Neural crest cell (in vitro differentiated cells): ENCODE measurements at regions not wholly inside any gene's neighbourhood (a gene's known extent, or its start where the extent isn't known, plus 50 kb on each side); places are given as distances from the start of the nearest gene placed in this dataset.

ENCODE experiments used
- DNase-seq: peaks from one replicate; pipeline ENCODE4 v3.0.0; 2021; ENCODE audit warnings: low read depth, mixed read lengths, low spot score
- H3K27ac Mint-ChIP-seq: one replicate; pipeline ENCODE4 v1.8.0; 2021; ENCODE audit warnings: mild to moderate bottlenecking, mixed read lengths; ENCODE audit not compliant: unreplicated experiment
- H3K27me3 Mint-ChIP-seq: 2 replicates; pipeline ENCODE4 v1.8.0; 2021; ENCODE audit warnings: low read depth, mild to moderate bottlenecking, mixed read lengths
- H3K36me3 Mint-ChIP-seq: 2 replicates; pipeline ENCODE4 v1.8.0; 2021; ENCODE audit warnings: low read depth, mild to moderate bottlenecking, mixed read lengths
- H3K4me1 Mint-ChIP-seq: 2 replicates; pipeline ENCODE4 v1.8.0; 2021; ENCODE audit warnings: mixed read lengths
- H3K4me3 Mint-ChIP-seq: one replicate; pipeline ENCODE4 v1.8.0; 2021; ENCODE audit warnings: mild to moderate bottlenecking, mixed read lengths
- H3K9me3 Mint-ChIP-seq: 2 replicates; pipeline ENCODE4 v1.8.0; 2021; ENCODE audit warnings: mixed read lengths
- TF ChIP-seq, protein P1 (sequence below): fragments of 200-600 bp; sonication (generic); conservative IDR thresholded peaks from 2 replicates; pipeline ENCODE4 v1.5.0; 2021; ENCODE audit warnings: antibody characterized with exemption, mild to moderate bottlenecking

DNA sequence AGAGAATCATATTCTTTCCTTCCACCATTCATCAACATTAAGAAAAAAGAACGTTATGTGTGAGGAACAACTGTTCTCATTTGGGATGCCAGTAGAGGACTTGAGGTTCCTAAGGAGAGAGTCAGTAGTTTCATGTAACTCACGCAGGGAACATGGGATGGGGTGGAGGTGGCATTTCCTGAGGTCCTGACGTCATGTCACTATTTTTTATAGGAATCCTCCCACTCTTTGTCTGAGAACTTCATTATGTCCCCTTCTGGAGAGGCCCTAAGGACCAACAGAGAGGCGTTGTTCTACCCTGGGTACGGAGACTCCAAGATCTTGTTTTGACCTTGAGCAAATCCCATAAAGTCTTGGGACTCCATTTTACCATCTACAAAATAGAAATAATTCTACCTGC is 211.7 kb upstream of the SOX9 start:
- no peak for DNase-seq
- H3K36me3 Mint-ChIP-seq = no peaks in the 10 kb centered on the region
- H3K27me3 Mint-ChIP-seq = no peaks in the 10 kb centered on the region
- H3K4me1 Mint-ChIP-seq = peaks cover 15% of the 10 kb centered on the region
- H3K9me3 Mint-ChIP-seq = peaks cover 8% of the 10 kb centered on the region
- TF ChIP-seq, protein P1, sequence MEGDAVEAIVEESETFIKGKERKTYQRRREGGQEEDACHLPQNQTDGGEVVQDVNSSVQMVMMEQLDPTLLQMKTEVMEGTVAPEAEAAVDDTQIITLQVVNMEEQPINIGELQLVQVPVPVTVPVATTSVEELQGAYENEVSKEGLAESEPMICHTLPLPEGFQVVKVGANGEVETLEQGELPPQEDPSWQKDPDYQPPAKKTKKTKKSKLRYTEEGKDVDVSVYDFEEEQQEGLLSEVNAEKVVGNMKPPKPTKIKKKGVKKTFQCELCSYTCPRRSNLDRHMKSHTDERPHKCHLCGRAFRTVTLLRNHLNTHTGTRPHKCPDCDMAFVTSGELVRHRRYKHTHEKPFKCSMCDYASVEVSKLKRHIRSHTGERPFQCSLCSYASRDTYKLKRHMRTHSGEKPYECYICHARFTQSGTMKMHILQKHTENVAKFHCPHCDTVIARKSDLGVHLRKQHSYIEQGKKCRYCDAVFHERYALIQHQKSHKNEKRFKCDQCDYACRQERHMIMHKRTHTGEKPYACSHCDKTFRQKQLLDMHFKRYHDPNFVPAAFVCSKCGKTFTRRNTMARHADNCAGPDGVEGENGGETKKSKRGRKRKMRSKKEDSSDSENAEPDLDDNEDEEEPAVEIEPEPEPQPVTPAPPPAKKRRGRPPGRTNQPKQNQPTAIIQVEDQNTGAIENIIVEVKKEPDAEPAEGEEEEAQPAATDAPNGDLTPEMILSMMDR = no peak
- H3K27ac Mint-ChIP-seq = no peak overlapping the region
- no peak overlapping the region for H3K4me3 Mint-ChIP-seq

DNA sequence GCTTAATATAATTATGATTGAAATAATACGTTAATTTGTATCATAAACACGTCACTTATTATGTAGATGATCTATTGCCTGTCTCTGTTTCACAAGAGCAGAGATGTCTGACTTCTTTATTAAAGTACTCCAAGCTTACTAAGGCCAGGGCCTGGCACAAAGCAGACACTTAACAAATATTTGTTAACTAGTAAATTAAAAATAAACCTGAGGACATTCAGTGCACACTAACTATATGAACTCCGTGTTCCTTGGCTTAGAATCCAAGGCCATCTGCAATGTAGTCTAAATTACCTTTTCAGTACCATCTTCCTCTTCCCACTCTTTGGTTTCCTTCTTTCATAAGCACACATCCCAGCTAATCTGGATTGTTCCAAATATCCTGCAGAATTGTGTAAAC is 210.8 kb upstream of the SOX9 start:
- Mint-ChIP-seq H3K36me3 (no peaks in the 10 kb centered on the region), H3K4me3 (no peak overlapping the region), H3K4me1 (peaks cover 15% of the 10 kb centered on the region), H3K9me3 (peaks cover 8% of the 10 kb centered on the region), H3K27me3 (no peaks in the 10 kb centered on the region), H3K27ac (no peak overlapping the region)
- DNase-seq = no peak
- TF ChIP-seq, protein P1 = no peak

DNA sequence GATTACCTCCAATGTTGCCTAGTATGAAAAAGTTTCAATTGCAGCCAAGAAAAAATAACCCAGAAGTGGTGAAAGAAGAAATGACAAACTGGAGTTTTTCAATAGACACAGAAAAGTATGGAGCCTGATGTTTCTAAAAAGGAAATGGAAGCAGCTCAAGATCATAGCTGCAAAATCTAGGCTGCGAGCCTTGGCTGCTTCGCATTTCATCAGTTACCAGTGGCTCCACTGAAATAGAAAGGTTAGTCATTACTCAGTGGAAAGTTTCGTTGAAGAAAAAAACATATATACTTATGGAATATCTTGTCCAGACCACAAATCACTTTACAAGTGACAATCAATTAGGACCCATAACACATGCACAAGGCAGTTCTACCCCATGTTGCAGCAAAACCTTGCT is 206.8 kb upstream of the SOX9 start:
- TF ChIP-seq, protein P1 = no peak
- H3K36me3 Mint-ChIP-seq = no peaks in the 10 kb centered on the region
- H3K27me3 Mint-ChIP-seq = no peaks in the 10 kb centered on the region
- H3K9me3 Mint-ChIP-seq = peaks cover 6% of the 10 kb centered on the region
- no peak for DNase-seq
- H3K27ac Mint-ChIP-seq = no peak overlapping the region
- peaks cover 12% of the 10 kb centered on the region for H3K4me1 Mint-ChIP-seq
- H3K4me3 Mint-ChIP-seq = no peak overlapping the region

DNA sequence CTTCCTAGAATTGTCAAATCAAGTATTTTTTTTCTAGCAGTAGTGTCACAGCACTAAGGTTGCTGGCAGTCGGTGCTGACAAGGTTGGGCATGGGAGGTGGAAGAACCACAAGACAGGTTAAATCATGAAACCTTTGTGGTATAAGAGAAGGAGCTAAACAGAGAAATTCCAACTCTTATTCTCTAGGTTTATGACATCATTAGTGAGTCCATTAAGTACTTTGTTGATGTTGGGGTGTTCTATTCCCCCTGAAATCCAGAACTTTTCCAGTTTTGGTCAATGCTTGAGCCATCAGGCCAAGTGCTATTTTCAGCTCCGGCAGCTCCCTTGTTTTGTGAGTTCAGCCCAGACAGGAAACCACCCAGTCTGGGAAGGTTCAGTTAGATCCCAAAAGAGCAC is 206.0 kb upstream of the SOX9 start:
- no peaks in the 10 kb centered on the region for H3K27me3 Mint-ChIP-seq
- DNase-seq = no peak
- H3K9me3 Mint-ChIP-seq = peaks cover 6% of the 10 kb centered on the region
- no peak overlapping the region for H3K27ac Mint-ChIP-seq
- H3K4me1 Mint-ChIP-seq = peaks cover 9% of the 10 kb centered on the region
- TF ChIP-seq, protein P1 = no peak
- no peak overlapping the region for H3K4me3 Mint-ChIP-seq
- H3K36me3 Mint-ChIP-seq = no peaks in the 10 kb centered on the region

DNA sequence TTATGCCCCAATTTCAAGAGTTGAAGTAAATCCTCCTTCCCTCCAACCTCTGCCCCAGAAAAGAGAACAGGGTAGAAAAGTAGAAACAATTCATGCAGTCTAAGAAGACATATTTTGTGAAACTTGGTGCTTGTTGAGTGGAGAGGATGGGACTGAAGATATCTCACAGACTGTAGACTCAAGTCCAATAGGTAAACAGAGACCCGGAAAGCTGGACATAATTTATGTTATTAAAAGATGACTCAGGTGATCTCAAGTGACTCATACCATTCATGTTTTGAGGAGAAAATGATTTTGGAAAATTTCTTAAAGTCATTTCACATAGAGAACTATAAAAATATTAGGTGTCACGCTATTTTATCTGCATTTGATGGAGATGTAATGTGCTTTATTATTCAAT is 203.1 kb upstream of the SOX9 start:
- Mint-ChIP-seq H3K27me3 (no peaks in the 10 kb centered on the region), H3K4me3 (no peak overlapping the region), H3K27ac (no peak overlapping the region), H3K9me3 (peaks cover 6% of the 10 kb centered on the region), H3K4me1 (peaks cover 9% of the 10 kb centered on the region), H3K36me3 (no peaks in the 10 kb centered on the region)
- TF ChIP-seq, protein P1 = no peak
- no peak for DNase-seq

DNA sequence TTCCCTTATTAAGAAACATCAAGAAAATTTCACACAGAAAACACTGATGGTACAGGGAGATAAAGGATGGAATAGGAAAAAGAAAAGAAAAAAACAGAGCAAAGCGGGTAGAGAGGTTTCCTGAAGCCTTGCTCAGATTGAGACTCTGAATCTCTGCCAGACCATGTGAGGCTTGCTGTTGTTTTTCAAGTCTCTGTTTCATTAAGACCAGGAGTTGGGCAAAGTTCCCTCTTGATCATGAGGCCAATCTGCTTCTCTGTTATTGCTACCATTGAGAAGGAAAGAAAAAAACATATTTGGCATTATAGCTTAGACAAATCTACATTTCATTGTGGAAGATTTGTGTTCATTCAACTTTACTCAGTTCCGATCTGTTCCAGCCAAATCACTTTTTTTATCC is 201.6 kb upstream of the SOX9 start:
- Mint-ChIP-seq H3K36me3 (no peaks in the 10 kb centered on the region), H3K9me3 (peaks cover 6% of the 10 kb centered on the region), H3K4me3 (no peak overlapping the region), H3K27ac (no peak overlapping the region), H3K4me1 (peaks cover 9% of the 10 kb centered on the region), H3K27me3 (no peaks in the 10 kb centered on the region)
- DNase-seq = no peak
- TF ChIP-seq, protein P1 = no peak
